Neutrophil (primary cell): ENCODE measurements at regions not wholly inside any gene's neighbourhood (a gene's known extent, or its start where the extent isn't known, plus 50 kb on each side); places are given as distances from the start of the nearest gene placed in this dataset.

ENCODE experiments used
- H3K27ac ChIP-seq: fragments of 200-600 bp; sonication (generic); 2 replicates; pipeline ENCODE4 v1.5.1; 2016; ENCODE audit warnings: mild to moderate bottlenecking, moderate library complexity
- H3K27me3 ChIP-seq: fragments of 200-600 bp; sonication (generic); 2 replicates; pipeline ENCODE4 v1.6.0; 2016; ENCODE audit warnings: mild to moderate bottlenecking
- H3K36me3 ChIP-seq: fragments of 200-600 bp; sonication (generic); 2 replicates; pipeline ENCODE4 v1.5.1; 2017
- H3K4me1 ChIP-seq, 2 experiments: fragments of 200-600 bp in 1 of 2; sonication (generic) in 1 of 2; 1 replicate in 1 of 2; 2 replicates in 1 of 2; pipeline versions ENCODE4 v1.5.1 to v1.6.1; 2013 to 2016; ENCODE audit warnings: low read depth in 1 of 2, low read length in 1 of 2, mild to moderate bottlenecking in 1 of 2, moderate library complexity in 1 of 2; ENCODE audit not compliant: control insufficient read depth in 1 of 2, insufficient read depth in 1 of 2
- H3K4me3 ChIP-seq, 2 experiments: fragments of 200-600 bp in 1 of 2; sonication (generic) in 1 of 2; 1 replicate in 1 of 2; 2 replicates in 1 of 2; pipeline ENCODE4 v1.5.1; 2013 to 2016; ENCODE audit warnings: low read depth in 1 of 2, low read length in 1 of 2, mild to moderate bottlenecking in 1 of 2, moderate library complexity in 1 of 2
- H3K9me3 ChIP-seq: fragments of 200-600 bp; sonication (generic); 2 replicates; pipeline ENCODE4 v1.5.1; 2016
- CTCF ChIP-seq: fragments of 200-600 bp; sonication (generic); IDR thresholded peaks from 2 replicates; pipeline ENCODE4 v1.5.1; 2016; ENCODE audit warnings: antibody characterized with exemption

GRCh38 chr10:28880683-28880950 lies 203.3 kb downstream of the BAMBI start:
- Histone ChIP-seq H3K27me3 (peaks cover 29% of the 10 kb centered on the region), H3K36me3 (no peaks in the 10 kb centered on the region), H3K4me1 (no peaks in the 10 kb centered on the region), H3K9me3 (no peaks in the 10 kb centered on the region), H3K4me3 (no peak overlapping the region), H3K27ac (no peak overlapping the region)
- TF ChIP-seq CTCF: no peak

- peaks cover 22% of the 10 kb centered on the region for H3K27me3 ChIP-seq
- TF ChIP-seq CTCF: no peak
- H3K36me3 ChIP-seq: no peaks in the 10 kb centered on the region
- no peaks in the 10 kb centered on the region for H3K4me1 ChIP-seq
- no peak overlapping the region for H3K4me3 ChIP-seq
- H3K27ac ChIP-seq: no peak overlapping the region
- H3K9me3 ChIP-seq: no peaks in the 10 kb centered on the region
Observed at GRCh38 chr10:28881171-28881882, 204.0 kb downstream of the BAMBI start.

GRCh38 chr10:28883741-28884423 lies 206.6 kb downstream of the BAMBI start:
- H3K27me3 ChIP-seq: no peaks in the 10 kb centered on the region
- H3K4me3 ChIP-seq: no peak overlapping the region
- H3K9me3 ChIP-seq: no peaks in the 10 kb centered on the region
- H3K4me1 ChIP-seq: no peaks in the 10 kb centered on the region
- no peak overlapping the region for H3K27ac ChIP-seq
- H3K36me3 ChIP-seq: no peaks in the 10 kb centered on the region
- TF ChIP-seq CTCF: no peak

GRCh38 chr10:28890121-28890950 lies 213.0 kb downstream of the BAMBI start:
- Histone ChIP-seq H3K4me3 (no peak overlapping the region), H3K4me1 (no peaks in the 10 kb centered on the region), H3K36me3 (no peaks in the 10 kb centered on the region), H3K27me3 (no peaks in the 10 kb centered on the region), H3K9me3 (no peaks in the 10 kb centered on the region), H3K27ac (no peak overlapping the region)
- no peak for TF ChIP-seq CTCF

- TF ChIP-seq CTCF: no peak
- Histone ChIP-seq H3K4me3 (no peak overlapping the region), H3K27ac (no peak overlapping the region), H3K36me3 (no peaks in the 10 kb centered on the region), H3K4me1 (no peaks in the 10 kb centered on the region), H3K27me3 (no peaks in the 10 kb centered on the region), H3K9me3 (no peaks in the 10 kb centered on the region)
Observed at GRCh38 chr10:28891058-28891713, 213.9 kb downstream of the BAMBI start.
